ENCODE measurements at regions not wholly inside any gene's neighbourhood (a gene's known extent, or its start where the extent isn't known, plus 50 kb on each side); places are given as distances from the start of the nearest gene placed in this dataset.

- TF ChIP-seq CTCF (IDR thresholded peaks at IDR 0.05) (no peak), POLR2A (IDR thresholded peaks at IDR 0.05) (no peak)
Observed at GRCh38 chr18:77761332-77761731, 511.7 kb downstream of the GALR1 start.

Data from heart left ventricle (tissue), 13 donors.